ENCODE measurements at regions not wholly inside any gene's neighbourhood (a gene's known extent, or its start where the extent isn't known, plus 50 kb on each side); places are given as distances from the start of the nearest gene placed in this dataset.
A peak's percentile ranks its signal among the peaks of the same experiment; 100 is the strongest.

GRCh38 chrX:107560980-107561379 lies 67.3 kb upstream of the PRPS1 start:
- no peak for DNase-seq (ENCODE audit: low read depth)

DNA sequence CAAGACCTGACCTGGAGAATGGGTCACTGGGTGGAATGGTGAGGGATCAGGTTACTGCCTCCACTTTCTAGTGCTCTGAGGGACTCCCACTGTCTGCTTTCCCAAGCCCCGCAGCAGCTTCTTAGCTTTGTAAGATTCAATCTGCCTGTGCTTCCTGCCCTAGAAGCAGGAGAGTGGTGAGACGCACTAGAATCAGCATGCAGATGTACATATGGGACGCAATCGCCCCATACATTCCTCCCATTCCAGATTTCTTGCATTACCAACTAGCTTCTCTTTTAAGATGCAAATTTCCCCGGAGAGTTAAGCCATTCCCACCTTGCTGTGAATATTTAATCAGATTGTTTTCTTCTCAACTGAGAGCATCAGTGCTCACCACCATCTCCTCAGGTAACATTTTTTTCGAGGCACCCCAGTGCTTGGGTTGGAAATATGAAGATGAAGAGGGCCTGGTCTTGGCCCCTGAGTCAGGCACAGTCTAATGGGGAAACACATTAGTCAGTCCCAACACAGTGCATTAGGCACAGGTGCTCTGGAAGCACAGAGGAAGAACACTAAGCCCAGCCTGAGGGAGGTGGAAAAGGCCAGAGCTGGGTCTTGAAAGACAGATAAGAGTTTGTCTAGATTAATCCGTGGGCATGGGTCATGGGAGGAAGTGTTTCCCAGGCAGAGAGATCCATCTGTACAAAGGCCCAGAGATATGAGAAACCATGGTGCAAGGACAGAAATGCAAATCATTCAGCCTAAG lies 66.7 kb upstream of the PRPS1 start:
- DNase-seq (ENCODE audit: low read depth), result no peak

- no peak for DNase-seq (ENCODE audit: low read depth)
These were observed 65.8 kb upstream of the PRPS1 start for GRCh38 chrX:107562482-107562881.

DNA sequence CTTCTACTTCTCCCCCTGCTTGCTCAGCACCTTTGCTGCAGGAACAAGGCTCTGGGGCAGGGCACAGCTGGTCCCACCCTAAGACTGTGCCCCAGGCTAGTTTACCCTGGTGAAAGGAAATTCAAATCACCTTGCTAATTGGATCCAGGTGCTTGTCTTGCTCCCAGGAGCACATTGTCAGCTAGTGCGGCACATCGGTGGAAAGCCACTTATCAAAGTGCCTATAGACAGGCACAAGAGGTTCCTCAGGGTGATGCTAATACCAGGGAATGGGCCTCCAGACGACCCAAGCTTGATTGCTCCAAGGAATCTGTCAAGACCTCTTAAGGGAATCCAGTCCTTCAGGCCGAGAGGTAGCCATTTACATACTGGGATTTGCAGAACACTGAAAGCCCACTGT lies 64.5 kb upstream of the PRPS1 start:
- DNase-seq (ENCODE audit: low read depth), result no peak

- DNase-seq (ENCODE audit: low read depth), result no peak
These were observed 63.3 kb upstream of the PRPS1 start for GRCh38 chrX:107565015-107565414.

- no peak for DNase-seq (ENCODE audit: low read depth)
These were observed 62.2 kb upstream of the PRPS1 start for GRCh38 chrX:107565931-107566603.

DNA sequence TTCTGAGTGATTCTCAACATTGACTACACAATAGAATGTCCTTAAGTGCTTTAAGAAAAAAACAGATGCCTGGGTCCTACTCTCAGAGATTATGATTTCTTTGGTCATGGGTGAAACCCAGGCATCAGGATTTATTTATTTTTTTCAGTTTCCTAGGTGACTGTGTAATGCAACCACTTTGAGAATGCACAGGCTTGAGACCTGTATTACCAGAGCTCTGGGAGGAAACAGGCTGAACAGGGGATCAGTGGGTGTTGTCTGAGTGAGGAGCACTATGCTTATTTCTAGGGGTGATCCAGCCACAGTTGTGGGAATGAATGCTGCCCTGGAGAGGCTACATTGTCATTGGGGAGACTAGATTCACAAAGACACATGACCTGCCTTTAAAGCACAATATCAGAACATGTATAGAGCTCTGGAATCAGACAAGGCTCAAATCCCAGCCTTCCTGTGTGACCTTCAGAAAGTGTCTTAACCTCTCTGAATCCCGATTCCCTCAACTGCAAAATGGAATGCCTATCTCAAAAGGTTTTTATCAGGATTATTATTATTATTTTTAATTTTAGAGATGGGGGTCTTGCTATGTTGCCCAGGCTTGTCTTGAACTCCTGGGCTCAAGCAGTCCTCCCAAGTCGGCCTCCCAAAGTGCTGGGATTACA lies 61.6 kb upstream of the PRPS1 start:
- no peak for DNase-seq (ENCODE audit: low read depth)

- DNase-seq (ENCODE audit: low read depth), result peak; percentile 73
These were observed 60.9 kb upstream of the PRPS1 start for GRCh38 chrX:107567370-107567769.

GRCh38 chrX:107571296-107571998 lies 56.9 kb upstream of the PRPS1 start:
- no peak for DNase-seq (ENCODE audit: low read depth)

- DNase-seq (ENCODE audit: low read depth), result no peak
These were observed 55.3 kb upstream of the PRPS1 start for GRCh38 chrX:107573016-107573415.

DNA sequence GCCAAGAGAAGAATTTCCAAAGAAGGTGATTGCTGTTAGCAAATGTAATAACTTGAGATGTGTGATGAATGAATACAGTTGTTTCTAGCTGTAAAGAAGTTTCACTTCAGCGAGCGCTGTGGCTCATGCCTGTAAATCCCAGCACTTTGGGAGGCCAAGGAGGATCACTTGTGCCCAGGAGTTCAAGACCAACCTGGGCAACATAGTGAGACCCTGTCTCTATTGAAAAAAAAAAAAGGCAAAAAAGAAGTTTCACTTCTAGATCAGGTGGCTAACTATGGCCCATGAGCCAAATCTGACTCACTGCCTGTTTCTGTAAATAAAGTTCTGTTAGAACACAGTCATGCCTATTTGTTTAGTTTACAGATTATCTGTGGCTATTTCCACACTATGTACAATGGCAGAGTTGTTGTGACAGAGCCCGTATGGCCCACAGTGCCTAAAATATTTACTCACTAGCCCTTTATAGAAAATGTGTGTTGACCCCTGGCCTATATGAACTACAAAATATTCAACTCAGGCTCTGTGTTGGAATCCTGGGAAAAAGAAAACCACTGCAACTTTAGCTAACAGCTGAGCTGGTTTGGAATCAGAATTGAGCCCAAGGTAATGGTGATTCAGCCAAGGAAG lies 54.1 kb upstream of the PRPS1 start:
- no peak for DNase-seq (ENCODE audit: low read depth)

DNA sequence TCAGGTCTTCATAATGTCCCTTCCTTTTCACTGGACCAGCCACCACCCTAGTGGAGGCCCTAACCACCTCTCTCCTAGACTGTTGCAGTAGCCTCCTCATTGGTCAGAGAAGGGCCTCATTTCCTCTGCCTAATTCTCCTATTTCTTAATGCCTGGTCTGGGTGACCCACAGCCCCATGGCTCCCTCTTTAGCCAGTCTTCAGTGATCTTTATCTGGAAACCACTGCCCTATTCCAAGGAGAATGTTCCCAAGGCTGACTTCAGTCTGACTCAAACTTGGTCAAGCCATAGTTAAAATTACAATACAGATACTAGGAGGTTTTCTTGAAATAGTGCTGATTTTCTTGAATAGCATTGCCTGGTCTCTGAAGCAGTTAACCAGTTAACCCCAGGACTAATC lies 53.6 kb upstream of the PRPS1 start:
- no peak for DNase-seq (ENCODE audit: low read depth)

- no peak for DNase-seq (ENCODE audit: low read depth)
These were observed 51.9 kb upstream of the PRPS1 start for GRCh38 chrX:107576392-107576791.

DNA sequence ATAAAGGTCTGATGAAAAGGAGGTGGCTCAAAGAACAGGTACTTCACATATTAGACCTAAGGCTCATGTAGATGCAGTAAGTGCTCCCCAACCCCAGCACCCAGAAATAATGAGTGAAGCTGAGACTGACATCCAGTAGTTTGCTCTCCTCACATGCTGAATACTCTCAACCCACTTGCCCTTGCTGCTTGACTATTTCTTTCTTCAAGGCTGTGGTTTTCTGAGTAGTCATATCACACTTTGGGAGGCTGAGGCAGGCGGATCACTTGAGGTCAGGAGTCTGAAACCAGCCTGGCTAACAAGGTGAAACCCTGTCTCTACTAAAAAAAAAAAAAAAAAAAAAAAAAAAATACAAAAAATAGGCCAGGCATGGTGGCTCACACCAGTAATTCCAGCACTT lies 51.5 kb upstream of the PRPS1 start:
- no peak for DNase-seq (ENCODE audit: low read depth)

- no peak for DNase-seq (ENCODE audit: low read depth)
These were observed 50.4 kb upstream of the PRPS1 start for GRCh38 chrX:107577933-107578332.
